Fibroblast of skin of back (primary cell): ENCODE measurements at regions not wholly inside any gene's neighbourhood (a gene's known extent, or its start where the extent isn't known, plus 50 kb on each side); places are given as distances from the start of the nearest gene placed in this dataset.
"Not testable (repeated sequence)": the region's sequence is repeated elsewhere in the genome, so short reads cannot be mapped to it uniquely, and the experiment has no call there.

Experiments used
- DNase-seq: peaks from one replicate; pipeline ENCODE4 v3.0.0-alpha.2; 2013

DNA sequence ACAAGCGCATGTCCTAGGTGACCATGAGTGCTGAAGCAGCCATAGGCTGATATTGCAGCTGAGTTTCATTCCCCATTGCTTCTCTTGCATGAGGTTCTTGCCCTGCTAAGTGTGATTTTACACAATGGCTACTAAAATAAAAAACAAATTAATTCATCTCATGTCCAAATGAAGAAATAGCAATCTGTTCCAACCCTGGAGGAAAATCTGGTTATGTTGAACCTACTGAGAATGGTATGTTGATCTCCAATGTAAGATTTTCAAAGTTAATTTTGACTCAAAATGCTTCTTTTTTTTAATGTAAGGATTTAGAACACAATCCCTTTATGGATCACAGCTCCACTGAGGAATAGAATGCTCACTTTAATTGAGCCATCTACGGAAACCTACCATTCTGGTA is 254.2 kb upstream of the CRBN start:
- no peak for DNase-seq

DNA sequence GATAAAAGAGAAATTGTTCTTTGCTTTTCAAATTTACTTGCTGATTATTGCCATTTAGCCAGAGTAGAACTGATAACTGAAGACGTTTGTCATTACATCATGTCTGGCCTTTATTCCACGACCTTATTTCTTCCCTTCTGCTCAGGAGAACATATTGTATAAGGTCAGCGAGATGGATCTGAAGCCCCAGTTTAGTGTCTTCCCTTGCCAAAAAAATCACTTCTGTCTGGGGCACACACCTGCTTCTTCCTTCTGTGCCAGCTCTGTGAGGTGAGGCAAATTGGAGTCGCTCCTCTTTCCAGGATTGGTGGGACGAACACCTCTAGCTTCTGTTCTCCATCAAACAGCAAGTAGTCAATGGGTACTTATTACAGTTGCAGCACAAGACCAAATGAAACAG is 250.3 kb upstream of the CRBN start:
- no peak for DNase-seq

DNA sequence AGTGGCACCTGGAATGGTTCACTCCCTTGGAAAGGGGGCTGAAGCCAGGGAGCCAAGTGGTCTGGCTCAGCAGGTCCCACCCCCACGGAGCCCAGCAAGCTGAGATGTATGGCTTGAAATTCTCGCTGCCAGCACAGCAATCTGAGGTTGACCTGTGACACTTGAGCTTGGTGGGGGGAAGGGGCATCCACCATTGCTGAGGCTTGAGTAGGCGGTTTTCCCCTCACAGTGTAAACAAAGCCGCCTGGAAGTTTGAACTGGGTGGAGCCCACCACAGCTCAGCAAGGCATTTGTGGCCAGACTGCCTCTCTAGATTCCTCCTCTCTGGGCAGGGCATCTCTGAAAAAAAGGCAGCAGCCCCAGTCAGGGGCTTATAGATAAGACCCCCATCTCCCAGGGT is 228.2 kb upstream of the CRBN start:
- not testable (repeated sequence) for DNase-seq

DNA sequence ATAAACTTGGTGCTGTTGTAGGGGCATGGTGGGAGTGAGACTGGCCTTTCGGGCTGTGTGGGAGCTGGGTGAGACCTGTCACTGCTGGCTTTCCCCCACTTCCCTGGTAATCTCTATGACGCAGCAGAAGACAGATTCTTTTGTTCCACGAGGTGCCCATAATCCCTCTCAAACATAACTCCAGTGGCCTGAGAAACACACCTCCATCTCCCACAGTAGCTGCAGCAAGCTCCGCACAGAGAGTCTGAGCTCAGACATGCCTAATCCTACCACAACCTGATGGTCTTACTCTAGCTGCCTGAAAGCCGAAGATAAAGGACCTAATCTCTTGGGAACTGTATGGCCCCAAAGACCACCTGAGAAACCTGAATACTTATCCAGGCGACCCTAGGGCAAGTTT is 225.6 kb upstream of the CRBN start:
- DNase-seq = no peak

DNA sequence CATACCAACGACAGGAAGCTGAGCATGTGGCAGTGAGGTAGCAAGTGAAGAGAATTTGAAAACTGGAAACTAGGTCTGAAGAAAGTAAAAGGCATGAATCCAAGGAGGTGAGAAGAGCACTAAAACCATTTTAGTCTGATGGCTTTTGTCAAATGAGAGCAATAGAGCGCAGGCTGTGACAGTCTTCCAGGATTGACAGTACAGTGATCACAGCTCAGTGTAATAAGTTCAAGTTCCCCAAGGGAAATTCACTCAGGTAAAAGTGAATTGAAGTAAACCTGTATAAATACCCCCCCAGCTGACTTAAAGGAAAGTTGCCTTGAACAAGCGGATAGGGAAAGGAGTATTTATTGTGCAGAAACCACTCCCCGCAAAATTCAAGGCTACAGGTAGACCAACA is 224.2 kb upstream of the CRBN start:
- no peak for DNase-seq

DNA sequence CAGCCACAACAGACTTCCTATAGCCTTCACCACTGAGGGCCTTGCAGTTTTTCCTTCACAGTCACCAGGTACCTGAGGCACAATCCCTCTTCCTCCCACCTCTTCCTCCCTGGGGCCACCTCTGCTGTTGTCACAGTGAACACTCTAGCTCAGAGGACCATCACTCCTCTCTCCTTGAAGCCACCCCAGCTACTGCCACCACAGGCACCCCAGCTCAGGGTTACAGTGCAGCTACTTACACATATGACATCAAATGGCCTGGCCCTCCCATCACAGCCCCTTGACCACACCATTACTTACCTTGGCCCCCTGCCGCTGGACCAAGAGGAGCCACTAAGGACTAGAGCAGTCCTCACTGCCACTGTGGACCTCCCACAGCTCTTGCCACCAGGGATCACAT is 213.5 kb upstream of the CRBN start:
- DNase-seq = no peak

DNA sequence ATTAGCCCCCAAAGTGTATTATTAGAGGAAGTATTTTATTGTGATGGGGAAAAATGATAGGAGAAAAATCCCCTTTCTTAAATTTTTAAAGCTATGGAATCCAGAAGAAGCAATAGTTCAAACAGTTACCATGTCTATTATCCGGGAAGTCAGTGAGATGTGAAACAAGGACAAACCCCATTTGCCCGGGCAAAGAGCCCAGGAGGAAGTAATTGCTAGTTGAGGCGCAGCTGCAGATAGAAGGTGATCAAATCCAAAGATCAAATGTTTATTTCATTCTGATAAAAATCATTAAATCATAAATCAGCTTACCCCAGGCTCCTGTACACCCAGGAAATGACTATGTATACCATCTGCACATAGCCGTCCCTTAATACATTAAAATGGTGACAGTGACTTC is 204.0 kb upstream of the CRBN start:
- DNase-seq = no peak

DNA sequence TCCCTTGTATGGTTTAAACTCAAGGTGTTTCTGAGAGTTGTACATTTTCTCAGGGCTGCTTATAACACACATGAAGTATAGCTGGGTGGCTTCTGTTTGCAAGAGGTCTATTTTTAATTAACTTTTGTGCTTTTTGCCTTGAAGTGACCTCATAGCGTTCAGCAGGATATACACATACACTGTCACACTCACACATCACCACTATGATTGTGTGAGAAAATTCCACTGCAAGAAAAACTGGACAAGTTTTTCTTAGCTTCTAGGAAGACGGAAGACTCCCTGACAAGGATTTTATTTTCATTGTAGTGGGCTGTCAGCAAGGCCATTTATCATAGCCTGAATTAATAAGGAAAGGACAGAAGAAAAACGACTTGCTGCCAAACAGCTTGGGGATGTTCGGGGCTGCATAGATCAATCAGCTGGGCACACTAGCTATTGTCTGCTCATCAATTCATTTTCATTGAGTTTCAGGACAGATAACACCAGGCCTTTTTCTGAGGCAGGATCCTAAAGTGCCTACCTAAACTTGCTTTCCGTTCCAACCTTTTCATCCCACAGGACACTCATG is 192.8 kb upstream of the CRBN start:
- no peak for DNase-seq

DNA sequence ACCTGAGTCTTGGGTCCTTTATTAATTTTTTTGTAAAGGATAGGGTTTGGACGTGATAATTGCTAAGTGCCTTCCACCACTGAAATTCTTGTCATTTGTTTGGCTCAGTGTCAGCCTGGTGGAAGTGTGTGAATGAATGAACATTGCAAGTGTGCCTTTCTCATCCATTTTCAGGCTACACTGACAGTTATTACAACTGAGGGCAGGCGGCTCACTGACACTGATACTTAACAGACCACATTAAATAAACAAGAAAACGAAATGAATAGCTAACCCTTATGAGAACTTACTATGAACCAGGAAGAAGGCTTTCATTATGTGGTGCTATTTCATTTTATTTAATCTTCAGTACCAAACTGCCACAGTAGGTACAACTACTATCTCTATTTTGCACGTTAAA is 188.8 kb upstream of the CRBN start:
- no peak for DNase-seq

DNA sequence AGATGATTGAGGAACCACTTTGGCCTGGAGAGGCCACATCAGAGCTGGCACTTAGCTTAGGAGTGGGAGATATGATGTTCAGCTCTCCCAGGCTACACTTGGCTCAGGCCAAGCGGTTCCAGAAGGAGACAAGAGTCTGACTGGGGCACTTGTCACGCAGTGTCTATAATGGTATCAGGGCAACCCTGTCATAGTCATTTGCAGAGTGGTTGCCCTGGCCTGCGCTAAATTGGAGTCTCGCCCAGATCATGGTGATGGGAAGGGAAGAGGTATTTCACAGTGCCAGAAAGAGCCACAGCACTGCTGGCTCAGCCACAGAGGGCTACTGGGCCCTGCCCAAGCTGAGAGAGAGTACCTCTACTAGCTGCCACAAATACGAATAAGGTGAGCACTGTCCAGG is 186.9 kb upstream of the CRBN start:
- no peak for DNase-seq

DNA sequence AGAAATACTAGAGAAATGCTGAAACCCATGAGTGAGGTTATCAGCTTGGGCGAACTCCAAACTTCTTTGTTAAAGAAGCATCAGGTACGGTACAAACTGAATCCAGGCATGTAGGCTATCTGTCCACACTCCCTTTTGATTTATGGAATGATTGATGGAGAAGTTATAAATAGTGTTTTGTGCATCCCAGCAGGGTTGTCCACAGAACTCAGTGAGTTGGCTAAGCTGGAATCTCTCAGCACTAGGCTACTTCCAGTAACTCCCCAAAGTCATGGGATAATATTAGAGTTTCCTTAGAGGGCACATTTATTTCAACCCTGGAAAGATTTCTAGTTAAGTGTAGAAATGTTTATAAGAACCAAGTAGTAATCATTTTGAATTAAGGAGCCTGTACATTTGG is 186.2 kb upstream of the CRBN start:
- no peak for DNase-seq

DNA sequence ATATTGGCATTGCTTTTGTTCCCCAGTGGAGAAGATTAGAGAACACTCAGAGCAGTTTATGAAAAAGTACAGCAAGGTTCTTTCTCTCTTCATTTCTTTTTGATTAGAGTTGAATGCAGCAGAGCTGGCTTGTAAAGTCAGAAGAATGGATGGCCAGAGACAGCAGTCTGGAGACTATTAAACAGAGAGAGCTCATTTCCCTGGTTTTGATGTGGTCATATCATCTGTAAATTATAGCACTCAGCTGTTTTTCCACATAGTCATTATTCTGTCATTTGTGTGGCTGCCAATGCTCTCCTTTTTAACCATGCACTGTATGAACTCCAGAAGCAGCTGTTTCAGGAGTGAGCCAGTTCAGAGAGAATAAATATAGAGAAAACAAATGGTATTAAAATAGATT is 177.4 kb upstream of the CRBN start:
- DNase-seq = no peak

DNA sequence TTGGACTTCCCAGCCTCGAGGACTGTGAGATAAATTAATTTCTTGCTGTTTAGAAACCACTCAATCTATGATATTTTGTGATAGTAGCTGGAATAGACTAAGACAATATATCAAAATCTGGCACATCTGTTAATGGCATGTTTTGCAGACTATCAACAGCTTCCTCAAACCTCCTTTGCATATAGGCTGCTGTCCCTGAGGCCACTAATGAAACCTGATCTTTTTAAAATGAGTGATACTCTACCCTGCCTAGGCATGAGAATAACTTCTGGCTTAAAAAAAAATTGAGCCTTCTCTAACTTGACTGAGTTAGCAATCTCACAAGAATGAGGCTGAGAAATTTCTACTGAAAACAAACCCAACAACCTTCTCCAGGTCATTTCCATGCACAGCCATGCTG is 176.0 kb upstream of the CRBN start:
- no peak for DNase-seq

DNA sequence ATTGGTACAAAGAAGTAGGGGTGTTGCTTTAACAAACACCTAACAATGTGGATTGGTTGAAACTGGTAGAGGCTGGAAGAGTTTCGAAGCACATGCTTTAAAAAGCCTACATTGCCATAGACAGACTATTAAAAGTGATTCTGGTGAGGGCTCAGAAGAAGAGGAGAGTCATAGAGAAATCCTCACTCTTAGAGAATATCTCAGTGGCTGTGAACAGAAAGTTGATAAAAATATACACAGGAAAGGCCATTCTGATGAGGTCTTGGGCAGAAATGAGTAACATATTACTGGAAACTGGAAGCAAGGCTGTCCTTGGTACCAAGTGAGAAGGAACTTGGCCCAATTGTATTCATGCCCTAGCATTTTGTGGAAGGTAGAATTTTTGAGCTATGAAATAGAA is 173.7 kb upstream of the CRBN start:
- no peak for DNase-seq

DNA sequence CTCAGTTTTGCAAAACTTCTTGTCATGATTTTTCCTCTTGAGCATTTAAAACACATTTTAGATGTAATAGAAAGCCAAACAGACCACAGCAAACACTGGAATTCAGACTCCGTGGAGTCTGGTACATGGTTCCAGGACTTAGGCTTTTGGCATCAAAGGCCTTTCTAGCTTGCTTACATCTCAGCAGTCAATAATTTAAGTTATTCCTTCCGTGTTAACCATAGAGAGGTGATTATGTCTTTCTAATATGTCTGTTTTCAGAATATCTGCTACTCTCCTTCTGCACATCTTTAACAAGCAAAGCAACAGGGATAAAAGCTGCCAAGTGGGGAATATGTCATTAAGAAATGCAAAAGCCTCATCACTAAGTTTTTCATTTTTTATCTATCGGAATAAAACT is 171.7 kb upstream of the CRBN start:
- DNase-seq = no peak

DNA sequence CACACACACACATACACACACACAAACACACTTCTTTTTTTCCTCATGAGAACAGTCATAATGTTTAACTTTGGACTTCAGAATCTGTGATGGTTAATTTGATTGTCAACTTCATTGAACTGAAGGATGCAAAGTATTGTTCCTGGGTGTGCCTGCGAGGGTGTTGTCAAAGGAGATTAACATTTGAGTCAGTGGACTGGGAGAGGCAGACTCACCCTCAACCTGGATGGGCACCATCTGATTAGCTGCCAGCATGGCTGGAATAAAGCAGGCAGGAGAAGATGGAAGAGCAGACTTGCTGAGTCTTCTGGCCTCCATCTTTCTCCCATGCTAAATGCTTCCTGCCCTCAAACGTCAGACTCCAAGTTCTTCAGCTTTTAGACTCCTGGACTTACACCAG is 167.6 kb upstream of the CRBN start:
- not testable (repeated sequence) for DNase-seq

DNA sequence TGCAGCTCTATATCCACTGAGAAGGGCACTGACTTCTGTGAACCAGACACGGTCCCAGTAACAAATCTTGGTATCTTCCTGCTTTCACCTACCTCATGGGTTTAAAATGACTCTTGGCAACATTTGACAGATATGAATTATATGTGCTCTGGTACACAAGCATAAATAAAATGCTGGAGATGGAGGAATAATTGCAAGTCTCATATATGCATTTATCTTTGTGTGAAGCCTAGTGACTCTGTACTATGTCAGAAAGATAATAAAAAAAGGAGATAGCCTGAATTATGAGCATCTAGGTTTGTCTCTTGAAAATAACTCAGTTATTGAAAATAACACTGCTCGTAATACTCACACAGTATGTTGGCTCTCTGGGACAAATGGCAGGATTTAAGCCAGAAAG is 167.1 kb upstream of the CRBN start:
- no peak for DNase-seq

DNA sequence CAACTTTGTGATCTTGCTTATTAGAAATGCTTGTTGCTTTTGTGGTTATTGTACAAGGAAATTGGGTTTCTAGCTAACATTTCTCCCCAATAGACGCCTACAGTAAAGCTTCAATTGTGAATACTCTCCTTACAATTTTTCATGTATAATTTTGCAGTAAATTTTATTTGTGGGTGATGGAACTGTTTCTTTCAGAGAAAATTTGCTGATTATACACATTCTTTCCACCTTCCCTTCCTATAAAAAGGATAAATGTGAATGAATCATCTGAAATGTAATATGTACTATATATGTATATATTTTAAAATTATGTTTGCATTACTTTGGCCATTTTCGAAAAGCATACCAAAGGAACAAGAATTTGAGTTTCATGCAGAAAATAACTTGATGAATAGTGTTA is 162.7 kb upstream of the CRBN start:
- no peak for DNase-seq

DNA sequence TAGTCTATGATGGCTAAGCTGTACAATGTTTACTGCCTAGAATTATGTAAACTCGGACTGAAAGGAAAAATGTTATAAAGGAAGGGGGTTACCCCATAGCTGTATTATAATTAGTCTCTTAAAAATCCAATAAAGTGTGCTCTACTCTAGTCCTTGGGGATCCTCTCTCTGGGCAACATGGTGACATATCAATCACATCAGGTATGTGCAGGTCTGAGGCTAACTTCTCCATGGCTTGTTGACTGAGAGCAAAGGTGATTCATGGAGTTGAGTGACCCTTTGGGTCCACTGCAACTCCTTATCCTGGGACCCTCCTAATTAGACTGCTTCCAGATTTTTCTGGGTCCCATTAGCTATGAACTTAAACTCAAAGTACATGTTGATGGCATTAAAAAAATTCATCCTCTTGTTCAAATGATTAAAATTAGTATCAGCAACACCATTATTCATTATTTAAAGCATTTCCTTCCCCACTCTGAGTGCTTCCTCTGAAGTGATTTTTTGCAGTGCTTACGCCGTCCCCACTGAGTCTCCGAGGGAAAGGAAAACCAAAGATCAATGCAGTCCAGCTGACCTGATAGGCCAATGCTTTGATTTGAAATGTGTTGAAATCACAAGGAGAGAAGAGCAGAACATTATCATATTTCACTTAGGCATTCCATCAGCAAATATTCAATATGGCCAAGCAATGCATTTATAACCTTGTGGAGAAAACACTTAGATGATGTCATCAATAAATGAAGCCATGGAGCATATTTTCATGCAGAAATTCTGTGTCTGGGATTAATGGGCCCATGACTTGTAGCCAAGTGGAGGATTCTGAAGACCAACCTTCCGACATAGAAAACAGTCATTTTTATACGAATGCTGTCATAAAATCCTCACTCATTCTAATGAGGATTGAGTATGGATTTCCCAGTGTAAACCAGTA is 161.7 kb upstream of the CRBN start:
- no peak for DNase-seq

DNA sequence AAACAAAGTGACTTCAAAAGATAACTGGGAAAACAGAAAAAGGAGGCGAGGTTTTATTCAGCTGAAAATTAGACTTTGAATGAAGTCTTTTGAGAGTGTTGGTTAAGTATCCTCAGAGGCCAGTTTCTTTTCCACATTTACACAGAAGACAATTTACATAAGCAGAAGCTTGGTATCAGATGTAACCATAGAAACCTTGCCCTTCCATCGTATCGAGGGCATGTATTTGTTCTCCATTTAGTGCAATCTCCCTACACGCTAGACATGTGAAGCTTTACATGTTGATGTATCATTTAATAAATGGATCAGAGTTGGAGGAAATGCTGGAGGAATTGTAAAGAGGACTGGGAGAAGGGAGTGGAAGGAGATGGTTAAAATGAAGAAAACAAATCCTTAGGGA is 161.0 kb upstream of the CRBN start:
- DNase-seq = no peak

DNA sequence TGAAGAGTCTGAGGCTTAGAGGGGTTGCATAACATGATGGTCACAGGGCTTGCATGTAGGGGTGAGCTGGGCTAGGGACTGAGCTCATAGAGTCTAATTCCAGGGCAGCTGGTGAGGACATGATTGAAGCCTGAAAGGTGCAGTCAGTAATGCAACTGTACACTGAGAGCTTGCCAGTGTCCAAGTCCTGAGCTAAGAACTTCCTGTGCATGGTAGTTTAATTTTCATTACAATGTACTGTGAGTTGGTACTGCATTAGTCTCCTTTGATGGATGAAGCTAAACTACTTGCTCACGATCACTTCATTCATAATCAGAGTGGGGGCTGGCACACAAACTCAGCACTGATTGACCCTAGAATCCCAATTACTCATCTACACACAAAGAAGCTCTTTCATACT is 156.4 kb upstream of the CRBN start:
- no peak for DNase-seq

DNA sequence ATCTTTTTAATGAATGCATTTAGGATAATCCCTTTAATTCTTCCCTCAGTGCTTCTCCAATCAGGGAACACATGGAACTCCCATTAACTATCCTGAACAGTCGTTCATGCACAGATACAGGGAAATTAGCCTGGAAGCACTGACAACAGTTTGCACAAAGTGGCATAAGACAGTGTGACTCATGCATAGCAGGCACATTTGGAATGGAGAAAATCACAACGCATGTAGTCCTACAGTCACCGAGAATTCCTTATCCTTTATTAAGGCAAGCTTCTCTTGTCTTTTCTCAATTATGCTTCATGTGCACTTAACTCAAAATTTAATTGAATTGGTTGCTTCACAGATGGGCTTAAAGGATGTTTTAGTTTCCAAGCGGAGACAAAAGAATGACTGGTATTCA is 155.0 kb upstream of the CRBN start:
- DNase-seq = no peak

DNA sequence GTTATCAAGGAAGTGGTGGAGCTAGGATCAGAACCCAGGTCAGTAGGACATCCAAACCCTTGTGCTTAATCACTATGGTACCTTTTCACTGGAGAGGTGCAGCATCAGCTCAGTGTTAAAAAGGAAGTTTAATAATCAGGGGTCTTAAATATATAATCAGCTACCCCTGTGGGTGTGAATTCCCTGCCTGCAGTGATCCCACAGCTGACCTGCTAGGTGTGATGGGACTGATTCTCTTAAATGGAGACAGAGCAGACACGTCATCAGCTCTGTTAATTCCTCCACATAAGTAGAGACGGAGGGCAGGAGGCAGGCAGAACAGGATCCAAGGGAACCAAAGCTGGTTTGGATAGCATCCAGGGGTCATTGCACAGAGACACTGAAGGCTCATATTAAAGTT is 154.1 kb upstream of the CRBN start:
- DNase-seq = no peak

DNA sequence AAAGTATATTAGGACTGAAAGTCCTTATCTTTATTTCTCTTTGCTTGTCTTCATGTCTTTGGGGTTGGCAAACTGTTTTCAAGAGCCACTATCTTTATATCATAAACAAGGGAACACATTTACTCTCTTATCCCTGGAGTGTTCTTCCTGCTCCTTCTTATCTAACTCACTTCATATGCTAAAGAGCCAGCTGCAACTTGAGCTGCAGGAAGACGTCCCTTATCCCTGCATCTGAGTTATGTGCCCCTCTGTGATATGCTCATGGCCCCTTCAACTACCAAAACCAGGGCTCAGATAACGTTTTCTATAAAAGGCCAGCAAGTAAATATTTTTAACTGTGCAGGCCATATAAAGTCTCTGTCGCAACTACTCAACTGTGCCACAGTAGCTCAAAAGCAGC is 137.0 kb upstream of the CRBN start:
- no peak for DNase-seq

DNA sequence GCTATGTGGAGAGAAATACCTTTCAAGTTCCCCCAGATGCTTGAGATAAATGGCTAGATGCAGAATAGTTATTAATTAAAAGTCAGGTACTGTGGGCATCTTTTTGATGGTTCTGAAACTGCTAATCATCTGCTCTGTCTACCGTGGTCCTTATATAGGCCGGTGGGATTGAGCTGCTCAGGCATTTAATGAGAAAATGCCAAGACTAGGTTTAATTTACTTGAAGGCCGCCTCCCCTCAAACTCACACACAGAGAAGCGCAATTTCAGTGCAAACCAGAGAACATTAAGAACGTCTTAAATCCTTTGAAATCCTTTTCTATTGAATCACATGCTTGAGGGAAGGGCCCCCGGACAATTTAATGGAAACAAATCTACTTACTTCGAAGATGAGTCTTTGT is 136.4 kb upstream of the CRBN start:
- DNase-seq = no peak
